ENCODE measurements at regions not wholly inside any gene's neighbourhood (a gene's known extent, or its start where the extent isn't known, plus 50 kb on each side); places are given as distances from the start of the nearest gene placed in this dataset.
"Not testable (repeated sequence)": the region's sequence is repeated elsewhere in the genome, so short reads cannot be mapped to it uniquely, and the experiment has no call there.

DNA sequence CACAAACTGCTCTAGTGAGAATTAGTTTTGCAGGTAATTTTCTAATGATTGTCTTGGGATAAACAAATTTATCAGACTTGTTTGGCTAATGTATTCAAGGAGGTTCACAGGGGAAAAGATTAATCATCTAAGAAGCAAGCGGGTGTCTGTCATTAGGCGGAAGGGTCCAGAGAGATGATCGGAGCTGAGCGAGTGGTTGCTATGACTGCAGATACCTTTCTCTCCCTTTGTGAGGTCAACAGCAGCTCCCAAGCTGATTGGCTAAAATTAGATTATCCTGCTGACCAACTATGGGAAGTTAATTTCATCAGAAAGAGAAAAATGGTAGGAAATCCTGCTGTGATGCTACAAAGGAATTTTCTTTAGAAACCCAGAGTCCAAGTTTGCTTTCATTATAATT, 276.0 kb downstream of the SOX2 start:
- no peak for DNase-seq (ENCODE audit: low read depth in 2 of 2)

DNA sequence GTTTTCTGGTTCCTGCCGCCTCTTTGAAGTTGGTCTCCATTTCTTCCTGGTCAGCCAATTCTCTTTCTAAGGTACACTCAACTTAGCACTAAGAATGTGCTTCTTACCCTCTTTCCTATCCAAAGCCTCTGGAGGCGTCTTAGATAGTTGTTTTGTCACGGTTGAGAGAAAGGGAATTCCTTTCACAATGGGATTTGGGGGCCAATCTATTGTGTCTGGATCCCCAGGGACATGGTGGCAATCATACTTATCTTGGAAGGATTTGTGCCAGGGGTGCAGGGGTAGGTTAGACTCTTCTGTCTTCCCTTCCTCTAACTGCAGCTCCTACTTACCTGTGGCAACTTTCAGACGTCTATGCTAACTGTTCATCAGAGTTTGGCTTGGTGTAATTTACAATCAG, 287.1 kb downstream of the SOX2 start:
- DNase-seq (ENCODE audit: low read depth in 2 of 2), result no peak

DNA sequence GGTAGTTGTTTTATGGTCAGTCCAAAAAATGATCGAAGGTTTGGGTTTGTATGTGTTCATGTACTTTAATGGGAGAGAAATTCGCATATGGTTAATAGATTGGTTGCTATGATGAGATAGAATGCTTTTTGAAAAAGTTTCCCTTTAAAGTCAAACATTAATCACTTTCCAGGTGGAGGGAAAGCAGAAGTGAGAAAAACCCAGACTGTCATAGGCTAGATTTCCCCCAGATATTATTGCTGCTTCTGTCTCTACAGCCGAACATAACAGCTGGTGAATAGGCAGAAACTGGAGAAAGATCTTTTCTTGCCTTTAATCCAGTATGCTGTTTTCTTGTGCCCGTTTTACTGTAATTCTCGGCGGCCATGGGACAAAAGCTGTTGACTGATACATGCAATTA, 287.6 kb downstream of the SOX2 start:
- DNase-seq (ENCODE audit: low read depth in 2 of 2), result no peak

DNA sequence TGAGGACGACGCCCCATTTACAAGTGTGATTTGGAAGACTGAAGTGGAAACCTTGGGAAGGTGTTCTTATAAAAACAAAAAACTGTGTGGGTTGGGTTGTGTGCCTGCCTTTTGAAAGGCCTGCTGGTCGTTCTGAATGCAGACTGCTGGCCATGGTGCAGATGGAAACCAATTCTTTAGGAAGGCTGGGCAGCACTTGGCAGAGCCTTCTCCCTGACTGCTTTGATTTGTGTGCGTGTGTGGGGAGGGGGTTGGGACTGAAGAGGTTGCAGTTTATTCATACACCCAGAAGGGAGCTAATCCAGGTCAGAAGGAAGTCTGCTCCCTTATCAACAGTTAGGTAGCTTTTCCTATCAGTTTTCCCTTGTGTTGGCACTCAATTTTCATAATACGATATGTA, 288.7 kb downstream of the SOX2 start:
- DNase-seq (ENCODE audit: low read depth in 2 of 2), result no peak

DNA sequence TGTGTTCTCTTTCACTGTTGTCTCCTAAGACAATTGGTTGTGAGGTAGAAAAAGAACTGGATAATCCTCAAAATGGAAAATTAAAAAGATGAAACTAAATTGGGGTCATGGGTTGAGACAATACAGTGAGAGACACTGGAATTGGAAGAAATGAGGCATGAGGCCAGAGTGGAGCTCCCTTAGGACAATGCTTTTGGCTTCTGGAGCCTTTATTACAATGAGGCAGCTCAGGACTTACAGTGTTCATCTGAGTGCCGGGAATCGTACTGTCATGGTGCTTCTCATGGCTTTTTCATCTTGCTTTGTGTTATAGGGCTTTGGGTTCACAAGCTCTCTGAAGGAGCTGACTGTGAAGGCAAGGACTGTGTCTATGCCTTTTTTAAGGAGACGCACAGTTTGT, 293.5 kb downstream of the SOX2 start:
- DNase-seq (ENCODE audit: low read depth in 2 of 2), result no peak

DNA sequence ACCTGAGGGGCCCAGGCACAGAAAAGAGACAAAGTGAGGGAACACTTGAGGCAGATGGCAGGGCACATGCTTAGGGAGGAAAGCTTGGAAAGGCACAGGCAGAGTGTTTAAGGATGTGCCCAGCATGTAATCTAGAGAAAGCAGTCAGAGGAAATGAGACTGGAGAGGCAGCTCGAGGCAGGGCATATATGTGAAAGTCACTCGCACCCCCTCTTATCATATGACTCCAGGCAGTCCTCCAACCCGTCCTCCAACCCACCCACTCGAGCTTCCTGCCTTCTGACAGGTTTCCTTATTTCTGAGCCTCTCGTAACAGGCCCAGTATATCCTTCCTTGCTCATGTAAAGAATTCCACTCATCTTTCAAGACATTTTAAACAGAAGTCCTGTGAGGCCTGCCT, 294.0 kb downstream of the SOX2 start:
- DNase-seq (ENCODE audit: low read depth in 2 of 2), result no peak

DNA sequence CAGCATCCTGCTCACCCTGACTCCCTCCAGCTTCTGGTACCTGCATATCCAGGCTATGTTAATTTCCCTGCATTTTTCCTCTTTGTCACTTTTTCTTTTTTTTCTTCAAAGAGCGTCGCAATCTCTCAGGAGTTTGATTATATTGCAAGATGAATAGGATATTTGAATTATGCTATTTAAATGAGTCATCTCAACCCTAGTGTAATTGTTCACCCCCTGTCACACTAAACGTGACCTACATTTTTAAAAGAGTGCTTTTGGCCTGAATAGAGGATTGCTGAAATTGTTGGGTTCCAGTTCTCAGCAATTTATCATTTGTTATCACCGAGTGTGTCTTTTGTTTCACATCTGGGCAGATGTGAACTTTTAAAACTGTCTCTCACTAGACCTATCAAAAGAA, 294.7 kb downstream of the SOX2 start:
- DNase-seq (ENCODE audit: low read depth in 2 of 2), result no peak

DNA sequence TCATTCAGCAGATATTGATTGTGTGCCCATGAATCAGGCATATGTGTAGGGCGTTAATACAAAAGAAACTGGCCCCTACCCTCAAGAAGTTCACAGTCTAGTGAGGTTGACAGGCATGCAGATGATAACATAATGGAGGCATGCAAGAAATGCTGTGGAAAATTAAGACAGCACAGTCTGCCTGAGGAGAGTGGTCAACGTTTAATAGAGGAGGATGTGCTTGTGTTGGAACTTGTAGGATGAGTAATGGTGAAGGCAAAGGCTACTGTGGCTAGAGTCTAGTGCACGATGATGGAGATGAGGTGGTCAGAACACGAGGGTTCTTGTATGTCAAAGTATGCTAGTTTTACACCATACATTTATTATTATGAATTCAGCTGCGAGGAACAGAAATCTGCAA, 295.7 kb downstream of the SOX2 start:
- DNase-seq (ENCODE audit: low read depth in 2 of 2), result no peak

DNA sequence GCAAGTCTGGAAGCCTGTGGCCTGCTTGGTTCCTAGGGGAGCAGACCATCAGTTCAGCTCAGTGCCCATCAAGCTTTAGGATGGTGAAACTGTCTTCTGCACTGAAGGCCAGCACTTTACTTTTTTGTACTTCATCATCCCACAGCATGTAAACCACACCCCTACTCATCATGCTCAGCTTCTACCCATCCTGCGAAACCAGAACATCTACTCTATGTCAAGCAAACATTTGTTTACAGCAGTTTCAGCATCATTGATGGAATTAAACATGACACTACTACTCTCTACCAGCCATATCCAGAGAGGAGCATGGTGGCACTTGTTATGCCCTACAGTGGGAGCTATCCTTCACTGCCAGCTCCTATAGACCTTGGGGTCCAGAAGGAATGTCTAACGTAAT, 306.6 kb downstream of the SOX2 start:
- no peak for DNase-seq (ENCODE audit: low read depth in 2 of 2)

DNA sequence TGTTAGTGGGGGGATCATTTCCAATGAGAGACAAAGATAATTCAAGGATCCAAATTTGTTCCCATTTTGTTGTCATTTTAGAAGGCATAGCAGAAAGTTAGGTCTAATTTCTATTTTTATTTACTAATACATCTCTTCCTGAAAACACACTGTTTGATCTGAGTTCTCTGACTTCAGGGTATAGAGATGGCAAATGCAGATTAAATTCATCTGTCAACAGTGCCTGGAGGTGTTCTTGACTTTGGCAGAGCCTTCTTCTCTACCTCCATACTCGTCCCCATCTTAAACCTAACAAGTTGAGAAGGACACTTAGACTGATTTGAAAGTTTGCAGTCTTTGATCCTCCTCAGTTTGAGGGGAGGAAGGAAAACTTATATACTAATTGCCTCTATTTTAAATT, 308.2 kb downstream of the SOX2 start:
- no peak for DNase-seq (ENCODE audit: low read depth in 2 of 2)

DNA sequence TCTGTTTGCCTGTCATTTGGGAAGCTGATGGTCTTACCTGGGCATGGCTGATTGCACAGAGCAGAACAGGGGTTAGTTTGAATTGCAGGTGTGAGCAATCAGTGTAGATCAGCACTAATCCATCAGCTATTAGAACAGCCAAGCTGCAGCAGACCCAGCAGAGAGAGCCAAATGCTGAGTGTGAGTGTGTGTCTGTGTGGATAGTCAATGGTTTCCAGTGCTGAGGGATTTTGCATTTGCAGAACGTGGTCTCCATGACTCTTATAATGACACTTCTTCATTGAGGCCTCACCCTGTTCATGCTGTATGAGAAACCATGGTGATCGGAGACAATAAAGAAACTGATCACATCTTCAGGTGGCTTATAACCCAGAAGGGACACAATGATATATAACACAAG, 312.1 kb downstream of the SOX2 start:
- DNase-seq (ENCODE audit: low read depth in 2 of 2), result no peak

DNA sequence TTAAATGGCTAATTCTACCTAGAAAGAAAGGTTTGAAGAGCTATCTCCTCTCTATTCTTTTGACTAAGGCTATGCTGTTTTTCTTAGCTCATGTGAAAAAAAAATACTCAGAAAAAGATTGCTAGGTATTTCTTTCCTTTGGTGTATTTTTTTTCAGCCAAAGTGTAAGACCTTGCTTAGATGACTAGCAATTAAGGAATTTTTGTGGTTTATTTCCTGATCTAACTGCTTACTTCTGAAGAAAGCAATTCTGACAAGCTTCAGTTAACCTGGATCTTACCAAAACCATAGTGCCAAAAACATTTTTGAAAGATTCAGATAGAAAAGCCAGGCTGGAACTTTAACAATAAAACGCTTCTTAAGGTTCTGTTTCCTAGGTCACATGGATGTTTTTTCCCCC, 315.6 kb downstream of the SOX2 start:
- no peak for DNase-seq (ENCODE audit: low read depth in 2 of 2)

DNA sequence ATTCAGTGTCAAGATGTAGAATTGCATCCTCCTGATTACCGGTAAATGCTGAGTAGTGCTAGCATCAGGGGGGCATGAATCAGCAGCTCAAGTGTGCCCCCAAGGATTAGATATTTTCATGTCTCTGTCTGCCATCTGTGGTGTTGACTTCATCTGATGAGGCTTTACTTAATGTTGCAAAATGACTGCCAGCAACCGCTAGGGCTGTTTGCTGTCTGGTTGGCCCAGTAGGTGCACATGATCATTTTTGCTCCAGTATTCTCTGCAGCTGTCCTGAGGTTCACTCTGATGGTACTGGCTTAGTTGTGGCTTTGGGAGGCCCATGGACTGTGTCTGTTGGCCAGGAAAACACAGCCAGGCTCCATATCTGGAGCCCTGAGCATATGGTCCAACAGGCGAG, 316.4 kb downstream of the SOX2 start:
- no peak for DNase-seq (ENCODE audit: low read depth in 2 of 2)

DNA sequence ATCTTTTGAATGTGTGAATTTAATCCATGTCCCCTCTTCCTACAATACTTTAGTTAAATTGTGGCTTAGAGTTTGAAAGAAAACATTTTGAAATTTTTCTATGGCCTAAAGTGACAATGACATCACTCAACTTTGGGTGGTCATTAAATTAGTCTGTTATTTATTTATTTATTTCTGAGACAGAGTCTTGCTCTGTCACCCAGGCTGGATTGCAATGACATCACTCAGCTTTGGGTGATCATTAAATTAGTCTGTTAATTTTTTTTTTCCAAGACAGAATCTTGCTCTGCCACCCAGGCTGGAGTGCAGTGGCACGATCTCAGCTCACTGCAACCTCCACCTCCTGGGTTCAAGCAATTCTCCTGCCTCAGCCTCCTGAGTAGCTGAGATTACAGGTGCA, 322.5 kb downstream of the SOX2 start:
- DNase-seq (ENCODE audit: low read depth in 2 of 2), result not testable (repeated sequence)

DNA sequence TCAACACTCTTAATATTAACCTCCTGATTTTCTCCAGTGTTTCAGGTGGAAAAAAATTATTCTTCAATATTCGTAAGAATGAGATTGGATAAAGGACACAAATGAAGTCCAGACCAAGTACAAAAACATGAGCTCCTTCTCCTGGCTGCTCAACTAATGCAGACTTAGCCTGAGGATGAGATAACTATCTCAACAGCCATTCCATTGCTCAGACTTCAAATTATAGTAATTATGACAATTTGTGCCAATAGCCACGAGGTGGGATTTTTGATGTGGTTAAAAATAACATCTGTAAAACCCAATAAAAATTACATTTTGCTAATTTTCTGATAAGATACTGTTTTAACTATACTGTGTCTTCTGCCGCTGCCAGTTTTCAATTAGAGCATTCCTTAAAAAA, 323.6 kb downstream of the SOX2 start:
- DNase-seq (ENCODE audit: low read depth in 2 of 2), result no peak

DNA sequence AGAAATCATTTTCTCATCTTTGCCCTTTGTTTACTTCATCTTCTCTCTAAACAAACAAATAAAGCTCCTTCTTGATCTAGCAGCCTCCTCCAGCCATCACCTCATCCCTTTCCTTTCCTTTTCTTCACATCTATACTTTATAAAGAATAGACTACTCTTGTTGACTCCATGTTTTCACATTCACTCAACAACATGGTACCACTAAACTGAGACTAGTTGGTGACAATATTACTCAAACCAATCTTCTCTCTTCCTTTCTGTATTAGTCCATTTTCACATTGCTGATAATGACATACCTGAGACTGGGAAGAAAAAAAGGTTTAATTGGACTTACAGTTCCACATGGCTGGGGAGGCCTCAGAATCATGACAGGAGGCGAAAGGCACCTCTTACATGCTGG, 324.7 kb downstream of the SOX2 start:
- DNase-seq (ENCODE audit: low read depth in 2 of 2), result no peak

DNA sequence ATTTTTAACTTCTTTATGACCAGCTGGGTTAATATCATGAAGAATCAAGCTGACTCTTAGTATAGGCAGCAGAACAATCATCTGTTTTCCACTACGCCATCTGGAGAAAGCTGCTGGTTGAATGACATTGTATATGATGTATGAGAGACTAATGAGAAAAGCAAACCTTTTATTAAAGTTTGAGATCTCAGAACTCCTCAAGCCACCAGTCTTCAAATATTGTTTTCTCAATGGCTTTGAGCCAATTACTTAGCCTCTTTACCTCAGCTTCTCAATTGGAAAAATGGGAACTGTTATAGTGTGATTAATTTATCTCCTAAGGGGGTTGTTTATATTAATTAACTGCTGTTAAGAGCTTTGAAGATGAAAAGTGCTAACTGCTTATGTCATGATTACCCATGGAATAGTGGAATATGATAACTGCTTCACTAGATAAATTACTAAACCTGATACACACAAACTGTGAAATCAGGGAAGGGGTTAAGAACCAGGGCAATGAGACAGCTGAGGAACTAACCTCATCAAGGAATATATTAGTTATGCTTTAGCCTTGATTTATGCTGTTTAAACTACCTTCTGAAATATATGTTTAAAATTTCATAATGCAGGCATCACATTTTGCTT, 330.1 kb downstream of the SOX2 start:
- no peak for DNase-seq (ENCODE audit: low read depth in 2 of 2)

DNA sequence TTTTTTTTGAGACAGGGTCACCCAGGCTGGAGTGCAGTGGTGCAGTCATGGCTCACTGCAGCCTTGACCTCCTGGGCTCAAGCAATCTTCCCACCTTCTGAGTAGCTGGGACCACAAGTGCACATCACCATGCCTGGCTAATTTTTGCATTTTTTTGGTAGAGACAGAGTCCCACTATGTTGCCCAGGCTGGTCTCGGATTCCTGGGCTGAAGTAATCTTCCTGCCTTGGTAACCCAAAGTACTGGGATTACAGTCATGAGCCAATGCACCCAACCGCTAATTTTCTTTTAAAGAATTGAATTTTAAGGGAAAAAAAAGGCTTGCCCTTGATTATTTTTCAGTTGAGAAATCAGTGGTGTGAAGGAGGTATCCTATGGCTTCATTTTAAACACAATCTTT, 334.0 kb downstream of the SOX2 start:
- no peak for DNase-seq (ENCODE audit: low read depth in 2 of 2)

DNA sequence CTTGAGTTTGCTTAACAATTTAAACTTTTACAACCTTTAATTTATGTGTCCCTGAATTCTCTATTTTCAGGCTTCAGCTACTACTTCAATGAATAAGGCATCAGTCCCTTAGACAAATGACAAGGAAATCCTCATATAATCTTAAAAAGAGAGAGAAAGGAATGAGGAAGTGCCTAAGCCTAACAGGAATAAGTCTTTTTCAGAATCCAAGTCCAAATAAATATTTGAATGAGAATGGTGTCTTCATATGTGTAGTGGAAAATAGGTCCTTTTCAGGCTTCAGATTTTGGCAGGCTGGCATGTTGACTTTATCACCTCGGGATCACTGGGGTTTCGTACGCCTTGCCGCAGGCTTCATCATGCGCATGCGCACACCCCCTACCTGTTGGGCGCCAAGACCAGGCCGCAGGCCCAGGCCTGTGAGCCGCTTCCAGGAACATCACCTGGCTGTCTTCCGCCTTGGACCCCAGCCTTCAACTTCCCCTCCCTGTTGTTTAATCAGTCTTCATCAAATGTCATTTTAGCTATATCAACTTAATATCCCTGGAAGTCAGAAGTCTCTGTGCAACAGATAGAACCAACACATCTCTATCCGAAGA, 334.5 kb downstream of the SOX2 start:
- no peak for DNase-seq (ENCODE audit: low read depth in 2 of 2)

DNA sequence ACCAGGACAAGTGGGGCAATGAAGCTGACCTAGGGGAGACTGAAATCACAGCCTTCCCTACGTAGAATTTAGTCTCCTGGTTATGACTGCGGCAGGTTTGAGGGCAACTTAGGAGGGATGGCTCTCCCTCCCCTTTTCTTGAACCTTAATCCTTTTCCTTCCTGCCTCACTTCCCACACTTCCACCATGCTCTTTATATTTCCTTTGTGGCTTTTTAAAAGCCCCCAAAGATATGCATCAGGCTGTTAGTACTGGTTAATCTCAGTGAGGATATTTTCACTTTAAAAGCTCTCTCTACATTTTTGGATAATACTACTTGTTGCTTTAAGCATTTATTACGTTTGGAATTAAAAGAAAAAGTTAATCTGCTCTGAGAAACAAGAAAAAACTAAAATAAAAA, 339.2 kb downstream of the SOX2 start:
- no peak for DNase-seq (ENCODE audit: low read depth in 2 of 2)

DNA sequence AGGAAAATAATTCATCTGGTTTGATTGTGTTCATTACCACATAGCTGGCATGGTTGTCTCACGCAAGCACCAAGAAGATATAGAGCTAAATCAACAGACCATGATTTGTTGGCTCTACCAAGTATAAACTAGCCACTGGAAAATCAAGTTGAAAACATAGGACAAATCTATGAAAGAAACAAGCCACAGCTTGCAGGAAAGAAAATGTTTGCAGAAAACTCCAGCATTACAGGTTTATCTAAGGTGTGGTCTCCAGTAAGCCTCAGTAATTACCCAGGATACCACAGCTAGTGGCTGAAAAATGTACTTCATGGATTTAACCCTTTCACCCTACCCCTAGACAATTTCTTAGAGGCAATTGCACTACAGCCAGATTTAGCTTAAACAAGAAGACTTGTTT, 340.6 kb downstream of the SOX2 start:
- DNase-seq (ENCODE audit: low read depth in 2 of 2), result no peak

DNA sequence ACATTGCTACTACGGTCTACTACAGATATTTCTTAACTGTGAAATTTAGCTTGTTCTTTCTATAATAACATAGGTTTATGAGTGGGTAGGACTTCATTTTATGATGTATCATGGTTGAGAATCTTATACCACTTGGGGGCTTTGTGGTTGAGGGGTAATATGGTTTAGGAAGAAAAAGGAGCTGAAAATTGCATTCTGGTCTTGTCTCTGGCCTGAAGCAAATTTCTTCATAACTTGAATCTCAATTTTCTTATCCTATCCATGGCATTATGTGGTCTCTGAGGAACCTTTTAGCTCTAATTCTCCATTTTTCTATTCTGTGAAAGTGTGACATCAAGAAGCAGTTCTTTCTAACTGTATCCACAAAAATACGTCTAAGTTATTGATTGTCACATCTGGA, 341.0 kb downstream of the SOX2 start:
- DNase-seq (ENCODE audit: low read depth in 2 of 2), result no peak

DNA sequence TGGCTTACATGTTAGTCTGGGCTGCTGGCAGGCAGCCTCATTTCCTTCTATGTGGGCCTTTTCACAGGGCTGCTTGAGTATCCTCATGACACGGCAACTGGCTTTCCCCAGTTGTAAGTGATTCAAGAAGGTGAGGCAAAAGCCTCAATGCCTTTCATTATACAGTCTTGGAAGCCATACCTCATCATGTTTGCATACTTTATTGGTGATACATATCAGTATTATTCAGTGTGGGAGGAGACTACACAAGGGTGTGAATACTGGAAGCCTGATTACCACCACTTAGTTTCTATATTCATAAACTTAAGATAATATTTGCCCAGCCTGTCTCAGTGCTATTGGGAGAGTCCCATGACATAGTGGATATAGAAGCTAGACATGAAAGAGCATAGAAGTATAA, 346.8 kb downstream of the SOX2 start:
- no peak for DNase-seq (ENCODE audit: low read depth in 2 of 2)

DNA sequence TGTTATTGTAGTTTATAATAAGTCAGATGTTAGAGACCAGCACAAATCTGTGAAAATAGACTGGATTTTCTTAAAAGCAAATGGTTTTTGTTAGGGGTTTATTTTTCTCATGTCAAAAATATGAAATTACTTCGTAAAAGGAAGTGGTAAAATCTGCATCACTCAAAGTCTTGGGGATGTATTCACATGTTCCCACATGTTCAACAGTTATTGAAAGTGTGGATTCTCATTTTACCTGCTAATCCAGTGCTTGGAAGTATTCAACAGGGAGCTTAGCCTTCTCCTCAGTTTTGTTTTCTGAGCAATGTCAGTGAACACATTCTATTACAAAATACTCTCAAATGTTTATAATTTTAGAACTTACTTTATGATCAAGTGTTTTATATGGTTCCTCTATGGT, 352.0 kb downstream of the SOX2 start:
- DNase-seq (ENCODE audit: low read depth in 2 of 2), result no peak
